ENCODE measurements at regions not wholly inside any gene's neighbourhood (a gene's known extent, or its start where the extent isn't known, plus 50 kb on each side); places are given as distances from the start of the nearest gene placed in this dataset.

DNA sequence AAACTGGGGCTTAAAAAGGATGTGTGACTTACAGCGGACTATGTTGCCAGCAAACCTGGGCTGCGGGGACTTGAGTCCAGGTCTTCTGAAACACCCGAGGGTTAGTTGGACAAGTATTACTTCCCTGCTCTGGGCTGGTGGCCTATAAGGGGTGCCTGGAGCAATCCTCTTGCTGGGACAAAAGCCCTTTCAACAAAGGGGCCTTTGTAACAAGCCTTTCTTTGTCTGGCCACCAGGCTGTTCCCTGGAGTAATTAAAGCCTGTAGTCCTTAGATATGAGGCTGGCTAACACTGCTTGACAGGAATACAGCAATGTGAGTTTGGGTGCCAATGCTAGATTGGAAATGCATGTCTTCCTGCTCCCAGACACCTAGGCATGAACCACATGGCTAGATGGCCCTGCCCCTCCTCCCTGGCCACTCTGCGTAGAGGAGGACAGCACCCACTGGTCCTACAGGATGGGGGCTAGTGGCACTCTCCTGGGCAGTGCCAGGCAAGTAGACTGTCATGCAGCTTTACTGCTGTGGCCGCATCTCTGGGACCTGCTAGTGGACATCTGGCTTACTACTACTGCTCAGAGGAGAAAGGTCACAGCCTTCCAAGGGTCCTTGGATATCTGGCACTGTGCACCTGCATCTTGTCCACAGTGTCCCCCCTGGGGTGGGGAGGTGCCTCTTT, 343.1 kb downstream of the ZSWIM6 start:
- no peak overlapping the region for H3K27ac ChIP-seq (ENCODE audit: low read depth, low read length)
- H3K9me3 ChIP-seq (ENCODE audit: low read length) = no peaks in the 10 kb centered on the region
- H3K9ac ChIP-seq (ENCODE audit: low read length) = no peak overlapping the region
- H3K36me3 ChIP-seq (ENCODE audit: insufficient read depth, low read length) = no peaks in the 10 kb centered on the region
- no peaks in the 10 kb centered on the region for H3K27me3 ChIP-seq (ENCODE audit: control insufficient read depth in 1 of 2, insufficient read depth in 2 of 2, low read length in 2 of 2)
- no peak overlapping the region for H3K4me3 ChIP-seq (ENCODE audit: low read depth in 1 of 2, low read length in 2 of 2)
- H3K4me1 ChIP-seq (ENCODE audit: insufficient read depth, low read length) = peaks cover 5% of the 10 kb centered on the region

DNA sequence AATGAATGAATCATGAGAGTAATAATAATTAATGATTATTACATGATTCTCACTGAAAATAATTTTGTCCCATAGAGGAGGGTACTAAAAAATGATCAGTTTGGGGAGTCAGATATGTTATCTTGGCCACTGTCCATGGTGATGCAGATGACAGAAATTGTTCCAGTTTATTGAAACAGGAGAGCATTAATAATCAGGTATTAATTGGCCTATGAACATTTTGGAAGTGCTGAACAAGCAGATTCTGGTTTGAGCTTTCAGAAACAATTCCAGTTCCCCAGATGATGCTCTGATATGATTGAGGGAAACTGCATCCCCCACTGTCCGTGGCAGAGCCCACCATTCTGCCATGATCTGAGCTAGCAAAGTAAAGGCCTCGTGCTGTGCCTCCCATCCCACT, 345.2 kb downstream of the ZSWIM6 start:
- peaks cover 5% of the 10 kb centered on the region for H3K4me1 ChIP-seq (ENCODE audit: insufficient read depth, low read length)
- H3K27ac ChIP-seq (ENCODE audit: low read depth, low read length) = no peak overlapping the region
- H3K4me3 ChIP-seq (ENCODE audit: low read depth in 1 of 2, low read length in 2 of 2) = no peak overlapping the region
- H3K27me3 ChIP-seq (ENCODE audit: control insufficient read depth in 1 of 2, insufficient read depth in 2 of 2, low read length in 2 of 2) = no peaks in the 10 kb centered on the region
- no peaks in the 10 kb centered on the region for H3K9me3 ChIP-seq (ENCODE audit: low read length)
- no peaks in the 10 kb centered on the region for H3K36me3 ChIP-seq (ENCODE audit: insufficient read depth, low read length)
- H3K9ac ChIP-seq (ENCODE audit: low read length) = no peak overlapping the region

DNA sequence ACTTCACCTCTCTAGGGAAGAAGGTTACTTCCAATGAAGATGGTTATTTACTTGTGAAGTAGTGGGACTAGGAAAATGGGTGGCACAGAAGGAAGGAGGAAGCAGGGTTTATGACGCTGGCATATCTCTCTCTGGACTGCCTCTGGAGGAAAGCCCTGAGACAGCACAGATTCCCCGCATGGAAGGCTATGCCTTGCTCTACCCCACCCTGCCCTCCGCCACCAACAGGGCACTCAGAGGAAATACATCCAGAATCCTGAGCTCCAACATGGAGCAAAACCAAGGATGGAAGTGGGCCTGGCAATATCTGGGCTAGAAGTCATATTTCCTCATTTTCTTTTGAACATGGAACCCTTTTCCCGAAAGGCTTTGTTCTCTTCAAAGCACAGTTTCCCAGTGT, 346.9 kb downstream of the ZSWIM6 start:
- no peaks in the 10 kb centered on the region for H3K9me3 ChIP-seq (ENCODE audit: low read length)
- H3K4me1 ChIP-seq (ENCODE audit: insufficient read depth, low read length) = no peaks in the 10 kb centered on the region
- no peaks in the 10 kb centered on the region for H3K27me3 ChIP-seq (ENCODE audit: control insufficient read depth in 1 of 2, insufficient read depth in 2 of 2, low read length in 2 of 2)
- H3K9ac ChIP-seq (ENCODE audit: low read length) = no peak overlapping the region
- H3K27ac ChIP-seq (ENCODE audit: low read depth, low read length) = no peak overlapping the region
- H3K4me3 ChIP-seq (ENCODE audit: low read depth in 1 of 2, low read length in 2 of 2) = no peak overlapping the region
- H3K36me3 ChIP-seq (ENCODE audit: insufficient read depth, low read length) = no peaks in the 10 kb centered on the region

DNA sequence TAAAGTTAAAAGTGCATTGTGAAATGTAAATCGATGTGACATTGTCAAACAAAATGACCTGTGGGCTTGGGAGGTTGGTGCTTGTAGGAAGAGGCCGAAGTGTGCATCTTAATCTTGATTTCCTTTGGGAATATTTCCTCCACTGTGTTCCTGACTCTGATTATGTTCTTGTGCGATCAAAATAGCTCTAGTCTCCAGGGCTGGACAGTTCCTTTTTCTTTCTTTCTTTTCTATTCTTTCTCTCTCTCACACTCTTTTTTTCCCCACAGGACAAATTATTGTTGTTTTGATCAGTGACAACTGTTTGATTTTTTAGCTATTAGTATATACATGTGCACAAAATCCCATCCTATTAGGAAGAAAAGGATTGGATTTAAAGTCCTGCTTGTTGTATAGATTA, 347.5 kb downstream of the ZSWIM6 start:
- Histone ChIP-seq H3K27me3 (ENCODE audit: control insufficient read depth in 1 of 2, insufficient read depth in 2 of 2, low read length in 2 of 2) (no peaks in the 10 kb centered on the region), H3K4me1 (ENCODE audit: insufficient read depth, low read length) (no peaks in the 10 kb centered on the region), H3K9me3 (ENCODE audit: low read length) (no peaks in the 10 kb centered on the region), H3K36me3 (ENCODE audit: insufficient read depth, low read length) (no peaks in the 10 kb centered on the region), H3K4me3 (ENCODE audit: low read depth in 1 of 2, low read length in 2 of 2) (no peak overlapping the region), H3K9ac (ENCODE audit: low read length) (no peak overlapping the region), H3K27ac (ENCODE audit: low read depth, low read length) (no peak overlapping the region)

DNA sequence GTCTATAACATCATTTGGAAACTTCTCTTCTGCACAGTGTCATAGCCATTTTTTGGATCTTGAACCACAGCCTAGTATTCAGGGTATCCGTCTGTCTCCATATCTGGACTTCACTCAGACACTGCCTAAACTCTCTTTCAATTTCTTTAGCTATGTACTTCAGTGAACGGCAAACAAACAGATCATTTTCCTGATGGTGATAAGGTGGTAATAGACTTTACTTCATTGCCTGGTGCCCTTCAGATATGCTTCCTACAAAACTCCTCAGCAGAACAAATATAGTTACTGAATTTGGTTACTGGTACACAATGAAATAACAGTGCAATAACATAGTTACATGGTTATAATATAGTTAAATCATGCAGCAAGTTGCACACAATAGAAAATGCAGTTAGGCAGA, 348.2 kb downstream of the ZSWIM6 start:
- H3K9ac ChIP-seq (ENCODE audit: low read length) = no peak overlapping the region
- H3K9me3 ChIP-seq (ENCODE audit: low read length) = no peaks in the 10 kb centered on the region
- no peaks in the 10 kb centered on the region for H3K4me1 ChIP-seq (ENCODE audit: insufficient read depth, low read length)
- H3K27me3 ChIP-seq (ENCODE audit: control insufficient read depth in 1 of 2, insufficient read depth in 2 of 2, low read length in 2 of 2) = no peaks in the 10 kb centered on the region
- H3K36me3 ChIP-seq (ENCODE audit: insufficient read depth, low read length) = no peaks in the 10 kb centered on the region
- no peak overlapping the region for H3K27ac ChIP-seq (ENCODE audit: low read depth, low read length)
- H3K4me3 ChIP-seq (ENCODE audit: low read depth in 1 of 2, low read length in 2 of 2) = no peak overlapping the region

DNA sequence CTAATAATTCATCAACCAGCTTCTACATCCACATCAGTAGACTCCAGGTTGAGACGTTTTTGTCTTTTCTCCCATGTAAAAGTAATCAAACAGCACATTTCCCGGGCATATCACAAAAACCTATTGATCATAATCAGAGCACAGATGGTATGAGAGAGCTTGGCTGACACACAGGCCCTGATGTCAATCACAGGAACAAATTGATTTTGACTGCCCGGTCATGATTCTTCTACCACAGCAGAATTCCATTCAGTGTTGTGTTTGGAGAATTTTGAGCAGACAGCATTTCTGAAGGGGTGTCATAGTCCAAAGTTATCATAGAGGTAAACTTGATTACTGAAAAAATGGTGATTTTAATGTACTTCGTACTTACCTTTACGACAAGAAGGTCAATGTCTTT, 351.1 kb downstream of the ZSWIM6 start:
- Histone ChIP-seq H3K9me3 (ENCODE audit: low read length) (no peaks in the 10 kb centered on the region), H3K9ac (ENCODE audit: low read length) (no peak overlapping the region), H3K4me1 (ENCODE audit: insufficient read depth, low read length) (no peaks in the 10 kb centered on the region), H3K27me3 (ENCODE audit: control insufficient read depth in 1 of 2, insufficient read depth in 2 of 2, low read length in 2 of 2) (no peaks in the 10 kb centered on the region), H3K4me3 (ENCODE audit: low read depth in 1 of 2, low read length in 2 of 2) (no peak overlapping the region), H3K36me3 (ENCODE audit: insufficient read depth, low read length) (no peaks in the 10 kb centered on the region), H3K27ac (ENCODE audit: low read depth, low read length) (no peak overlapping the region)

DNA sequence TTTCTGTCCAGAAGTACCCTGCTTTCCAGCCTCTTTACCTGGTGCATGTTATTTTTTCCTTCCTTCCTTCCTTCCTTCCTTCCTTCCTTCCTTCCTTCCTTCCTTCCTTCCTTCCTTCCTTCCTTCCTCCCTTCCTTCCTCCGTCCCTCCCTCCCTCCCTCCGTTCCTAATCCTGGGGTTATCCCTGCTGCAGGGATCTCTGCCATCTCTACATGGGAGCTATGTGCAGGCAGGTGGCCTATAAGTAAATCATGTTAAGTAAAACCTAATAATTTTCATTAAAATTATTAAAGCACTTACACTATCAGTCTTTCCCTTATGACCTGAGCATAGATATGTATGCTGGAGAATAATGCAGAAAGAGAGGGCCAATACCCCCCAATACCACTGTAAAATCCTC, 351.9 kb downstream of the ZSWIM6 start:
- Histone ChIP-seq H3K9ac (ENCODE audit: low read length) (no peak overlapping the region), H3K9me3 (ENCODE audit: low read length) (no peaks in the 10 kb centered on the region), H3K27me3 (ENCODE audit: control insufficient read depth in 1 of 2, insufficient read depth in 2 of 2, low read length in 2 of 2) (no peaks in the 10 kb centered on the region), H3K36me3 (ENCODE audit: insufficient read depth, low read length) (no peaks in the 10 kb centered on the region), H3K27ac (ENCODE audit: low read depth, low read length) (no peak overlapping the region), H3K4me1 (ENCODE audit: insufficient read depth, low read length) (no peaks in the 10 kb centered on the region), H3K4me3 (ENCODE audit: low read depth in 1 of 2, low read length in 2 of 2) (no peak overlapping the region)

DNA sequence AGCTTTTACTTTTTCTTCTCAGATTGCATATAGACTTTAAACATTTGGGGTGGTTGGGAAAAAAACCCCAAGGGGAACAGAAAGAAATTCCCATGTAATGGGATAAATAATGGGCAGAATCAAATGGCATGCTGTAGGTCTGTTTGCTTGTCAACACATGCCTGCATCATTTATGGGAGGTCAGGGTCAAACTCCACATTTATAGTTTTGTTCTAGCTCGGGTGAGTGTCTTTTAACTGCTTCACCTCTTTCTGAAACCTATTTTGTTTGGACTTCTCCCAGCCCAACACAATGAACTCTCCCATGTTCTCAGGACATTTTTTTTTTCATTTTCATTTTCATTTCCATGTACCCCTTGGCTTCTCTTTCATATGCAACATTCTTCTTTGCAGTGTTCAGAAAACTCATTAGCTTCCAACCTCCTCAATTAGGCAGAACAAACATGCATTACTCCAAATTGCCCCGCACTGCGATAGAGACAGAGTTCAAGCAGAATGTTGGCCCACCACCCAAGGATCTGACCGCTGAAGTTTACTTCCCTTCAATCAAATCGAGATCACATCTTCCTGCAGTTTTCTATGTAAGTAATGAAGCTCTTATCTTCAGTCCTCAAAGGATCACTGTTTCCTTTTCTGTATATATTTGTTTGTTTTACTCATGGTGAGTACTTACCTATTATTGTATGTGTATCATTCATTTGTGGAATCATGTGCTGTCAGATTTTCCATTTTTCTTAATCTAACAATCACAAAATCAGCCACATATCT, 354.6 kb downstream of the ZSWIM6 start:
- Histone ChIP-seq H3K27ac (ENCODE audit: low read depth, low read length) (no peak overlapping the region), H3K36me3 (ENCODE audit: insufficient read depth, low read length) (no peaks in the 10 kb centered on the region), H3K4me1 (ENCODE audit: insufficient read depth, low read length) (no peaks in the 10 kb centered on the region), H3K4me3 (ENCODE audit: low read depth in 1 of 2, low read length in 2 of 2) (no peak overlapping the region), H3K9ac (ENCODE audit: low read length) (no peak overlapping the region), H3K9me3 (ENCODE audit: low read length) (no peaks in the 10 kb centered on the region), H3K27me3 (ENCODE audit: control insufficient read depth in 1 of 2, insufficient read depth in 2 of 2, low read length in 2 of 2) (no peaks in the 10 kb centered on the region)

DNA sequence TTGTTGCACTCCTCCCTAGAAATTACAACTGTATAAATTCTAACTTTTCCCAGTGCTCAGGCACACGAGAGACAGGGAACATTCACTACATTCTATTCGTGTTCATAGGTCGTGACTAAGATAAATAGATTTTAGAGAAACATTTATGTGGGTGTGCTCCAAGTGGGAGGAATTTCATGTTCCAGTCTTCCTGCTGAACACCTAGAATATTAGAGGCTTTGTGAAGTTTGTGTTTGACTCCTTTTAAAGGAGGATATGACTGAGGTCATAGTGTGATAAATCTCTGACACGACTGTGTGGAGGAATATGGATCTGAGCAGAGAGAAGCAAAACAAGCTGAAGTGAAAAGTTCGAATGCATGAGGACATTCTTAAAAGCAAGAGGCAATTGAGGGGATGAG, 355.3 kb downstream of the ZSWIM6 start:
- Histone ChIP-seq H3K4me1 (ENCODE audit: insufficient read depth, low read length) (no peaks in the 10 kb centered on the region), H3K27ac (ENCODE audit: low read depth, low read length) (no peak overlapping the region), H3K9ac (ENCODE audit: low read length) (no peak overlapping the region)

DNA sequence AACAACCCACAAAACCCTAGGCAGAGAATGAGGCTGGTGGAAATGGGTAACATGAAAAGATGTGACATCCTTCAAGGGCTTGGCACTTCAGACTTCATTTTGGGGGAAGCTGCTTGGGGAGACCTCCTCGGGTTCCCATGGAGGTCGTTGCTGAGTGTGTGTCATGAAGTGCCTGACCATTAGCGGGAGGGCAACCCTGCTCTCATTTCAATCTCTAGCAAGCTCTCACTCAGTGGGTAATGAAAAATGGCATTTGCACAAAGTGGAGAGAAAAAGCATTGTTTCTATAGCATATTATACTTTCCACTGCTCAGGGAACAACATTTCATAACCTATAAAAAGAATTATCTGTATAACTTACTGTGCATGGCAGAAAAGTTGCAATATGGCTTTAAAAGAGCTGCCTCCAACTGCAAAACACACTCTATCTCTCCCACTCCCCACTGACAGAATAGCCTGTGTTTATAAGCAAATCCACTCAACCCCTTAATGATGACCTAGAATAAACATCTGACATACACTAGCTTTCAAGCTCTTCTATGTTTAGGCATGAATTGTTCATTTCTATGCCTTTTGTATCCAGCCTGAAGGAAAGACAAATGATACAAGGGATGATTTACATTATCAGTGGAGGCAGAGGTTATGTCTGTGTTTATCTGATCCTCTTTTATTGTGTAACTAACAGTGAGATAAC, 357.2 kb downstream of the ZSWIM6 start:
- Histone ChIP-seq H3K9ac (ENCODE audit: low read length) (no peak overlapping the region), H3K4me1 (ENCODE audit: insufficient read depth, low read length) (no peaks in the 10 kb centered on the region), H3K36me3 (ENCODE audit: insufficient read depth, low read length) (no peaks in the 10 kb centered on the region), H3K4me3 (ENCODE audit: low read depth in 1 of 2, low read length in 2 of 2) (no peak overlapping the region), H3K27ac (ENCODE audit: low read depth, low read length) (no peak overlapping the region), H3K9me3 (ENCODE audit: low read length) (no peaks in the 10 kb centered on the region), H3K27me3 (ENCODE audit: control insufficient read depth in 1 of 2, insufficient read depth in 2 of 2, low read length in 2 of 2) (no peaks in the 10 kb centered on the region)

More for the DNA sequence above, 355.3 kb downstream of the ZSWIM6 start:
- no peaks in the 10 kb centered on the region for H3K27me3 ChIP-seq (ENCODE audit: control insufficient read depth in 1 of 2, insufficient read depth in 2 of 2, low read length in 2 of 2)
- no peak overlapping the region for H3K4me3 ChIP-seq (ENCODE audit: low read depth in 1 of 2, low read length in 2 of 2)
- no peaks in the 10 kb centered on the region for H3K9me3 ChIP-seq (ENCODE audit: low read length)
- H3K36me3 ChIP-seq (ENCODE audit: insufficient read depth, low read length) = no peaks in the 10 kb centered on the region

DNA sequence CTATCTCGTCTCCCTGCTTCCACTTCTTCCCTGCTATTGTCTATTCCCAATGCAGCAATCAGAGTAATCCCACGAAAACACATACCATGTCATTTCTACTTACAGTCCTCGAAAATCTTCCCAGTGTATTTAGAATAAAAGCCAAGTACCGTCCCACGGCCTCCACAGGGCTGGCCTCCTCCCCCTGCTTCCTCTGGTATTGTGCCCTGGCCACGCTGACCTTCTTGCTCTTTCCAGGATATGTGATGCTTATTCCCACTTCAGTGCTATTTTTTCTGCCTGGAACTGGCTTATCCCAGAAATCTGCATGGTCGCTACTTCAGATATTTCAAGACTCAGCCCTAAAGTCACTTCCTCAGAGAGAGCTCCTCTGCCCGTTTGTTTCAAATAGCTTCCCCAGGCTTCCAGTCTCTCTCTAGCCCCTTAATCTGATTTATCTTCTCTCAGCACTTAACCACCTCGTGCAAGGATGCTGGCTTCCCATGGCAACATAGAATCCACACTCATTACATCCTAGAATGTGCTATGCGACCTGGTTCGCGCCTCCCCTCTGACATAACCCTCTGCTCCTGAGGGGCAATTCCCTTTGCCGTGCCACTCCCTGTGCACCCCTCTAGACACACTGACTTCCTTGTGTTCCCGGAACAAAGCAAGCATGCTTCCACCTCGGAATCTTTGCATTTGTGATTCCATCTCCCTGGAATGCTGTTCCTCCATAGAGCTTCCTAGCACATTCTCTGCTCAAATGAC, 365.9 kb downstream of the ZSWIM6 start:
- Histone ChIP-seq H3K4me3 (ENCODE audit: low read depth in 1 of 2, low read length in 2 of 2) (no peak overlapping the region), H3K36me3 (ENCODE audit: insufficient read depth, low read length) (no peaks in the 10 kb centered on the region)

More for the DNA sequence above, 365.9 kb downstream of the ZSWIM6 start:
- no peaks in the 10 kb centered on the region for H3K4me1 ChIP-seq (ENCODE audit: insufficient read depth, low read length)
- H3K9me3 ChIP-seq (ENCODE audit: low read length) = no peaks in the 10 kb centered on the region
- H3K9ac ChIP-seq (ENCODE audit: low read length) = no peak overlapping the region
- H3K27me3 ChIP-seq (ENCODE audit: control insufficient read depth in 1 of 2, insufficient read depth in 2 of 2, low read length in 2 of 2) = no peaks in the 10 kb centered on the region
- no peak overlapping the region for H3K27ac ChIP-seq (ENCODE audit: low read depth, low read length)

Measured in muscle layer of colon (tissue), 2 donors.